BLaER1 treated with 17β-estradiol and CSF1 and Interleukin-3, amounts not matched to agents 10 nM and 100 nM (cell line): ENCODE measurements at regions not wholly inside any gene's neighbourhood (a gene's known extent, or its start where the extent isn't known, plus 50 kb on each side); places are given as distances from the start of the nearest gene placed in this dataset.

Source experiments
- H3K27ac ChIP-seq, 11 experiments: shearing (Covaris generic); formaldehyde crosslinking; 2 replicates each; pipeline ENCODE4 v1.8.1; 2022
- H3K27me3 ChIP-seq, 11 experiments: shearing (Covaris generic); formaldehyde crosslinking; 2 replicates each; pipeline ENCODE4 v1.8.1; 2022
- H3K36me3 ChIP-seq, 11 experiments: shearing (Covaris generic); formaldehyde crosslinking; 2 replicates each; pipeline ENCODE4 v1.8.1; 2022
- H3K4me1 ChIP-seq, 10 experiments: shearing (Covaris generic); formaldehyde crosslinking; 2 replicates each; pipeline ENCODE4 v1.8.1; 2022
- H3K4me2 ChIP-seq, 11 experiments: shearing (Covaris generic); formaldehyde crosslinking; 2 replicates each; pipeline ENCODE4 v1.8.1; 2022
- H3K4me3 ChIP-seq, 10 experiments: shearing (Covaris generic); formaldehyde crosslinking; 2 replicates each; pipeline ENCODE4 v1.8.1; 2022
- H3K9ac ChIP-seq, 11 experiments: shearing (Covaris generic); formaldehyde crosslinking; 2 replicates each; pipeline ENCODE4 v1.8.1; 2022
- H3K9me3 ChIP-seq, 11 experiments: shearing (Covaris generic); formaldehyde crosslinking; replicated peaks in 1 of 11; 2 replicates each; pipeline ENCODE4 v1.8.1; 2022
- H4K20me1 ChIP-seq, 11 experiments: shearing (Covaris generic); formaldehyde crosslinking; 2 replicates each; pipeline ENCODE4 v1.8.1; 2022
- Cebpa-rat ChIP-seq, 11 experiments: shearing (Covaris generic); IDR thresholded peaks; 2 replicates each; pipeline ENCODE4 v1.8.1; 2022

DNA sequence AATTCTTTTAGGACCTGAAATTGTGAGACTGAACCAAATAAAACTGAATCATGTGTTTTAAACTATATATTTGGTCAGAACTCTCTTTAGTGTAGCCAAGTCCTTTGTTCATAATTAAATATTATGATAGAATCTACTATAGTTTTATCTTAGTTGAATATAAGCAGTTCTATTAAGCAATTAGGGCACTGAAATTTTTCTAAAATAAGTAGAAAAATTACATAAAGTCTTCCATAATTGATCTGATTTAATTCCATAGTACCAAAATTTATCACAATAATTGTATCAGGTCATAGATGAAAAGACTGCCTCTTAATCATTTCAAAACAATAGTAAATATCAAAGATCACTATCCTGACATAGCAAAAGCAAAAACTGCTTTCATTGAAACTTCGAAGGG, 90.1 kb upstream of the BET1 start:
- peaks cover 0 to 6% (median 0%) of the 10 kb centered on the region in 10 experiments; a peak in 4 of 20 replicates for H3K4me1 ChIP-seq
- H3K4me3 ChIP-seq = no peak overlapping the region
- H3K9ac ChIP-seq = no peak overlapping the region
- no peaks in the 10 kb centered on the region for H3K36me3 ChIP-seq
- H3K27ac ChIP-seq = no peak overlapping the region
- no peak overlapping the region for H3K4me2 ChIP-seq
- no peak for TF ChIP-seq Cebpa-rat (IDR thresholded peaks at IDR 0.05)
- no peaks in the 10 kb centered on the region for H4K20me1 ChIP-seq
- H3K9me3 ChIP-seq = no peaks in the 10 kb centered on the region
- no peaks in the 10 kb centered on the region for H3K27me3 ChIP-seq

DNA sequence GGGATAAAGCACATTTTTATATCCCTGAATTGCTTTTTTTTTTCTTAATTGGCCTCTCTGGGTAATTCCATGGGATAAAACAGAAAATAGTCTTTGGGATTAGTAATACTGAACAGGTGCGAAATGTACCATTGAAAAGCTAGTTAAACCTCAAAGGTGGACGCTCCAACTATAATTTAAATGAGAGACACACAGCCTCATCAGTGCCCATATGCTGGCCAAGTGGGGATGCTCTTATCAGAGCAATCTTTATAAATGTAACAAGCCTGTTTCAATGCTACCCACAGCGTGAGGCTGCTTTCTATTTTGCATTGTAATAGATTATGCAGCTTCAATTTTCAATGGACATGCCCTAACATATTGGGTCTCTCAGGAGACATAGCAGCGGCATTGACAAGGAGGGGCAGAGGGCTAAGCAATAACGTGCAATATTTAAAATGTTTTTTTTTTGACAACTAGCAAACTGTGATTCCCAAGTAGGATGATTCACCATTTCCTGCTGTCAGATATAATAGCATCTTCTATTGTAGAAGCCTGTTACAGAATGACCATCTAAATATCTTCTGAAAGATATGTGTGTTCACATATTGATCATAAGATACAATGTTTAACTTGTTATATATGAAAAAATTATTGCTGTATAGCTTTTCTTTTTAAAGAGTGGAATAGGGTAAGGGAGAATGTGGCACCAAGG, 91.3 kb upstream of the BET1 start:
- H4K20me1 ChIP-seq = no peaks in the 10 kb centered on the region
- H3K4me2 ChIP-seq = no peak overlapping the region
- H3K4me1 ChIP-seq = no peaks in the 10 kb centered on the region
- no peak overlapping the region for H3K9ac ChIP-seq
- no peak overlapping the region for H3K4me3 ChIP-seq
- no peaks in the 10 kb centered on the region for H3K27me3 ChIP-seq
- no peak overlapping the region for H3K27ac ChIP-seq
- peaks cover 0 to 1% (median under 1%) of the 10 kb centered on the region in 11 experiments; a peak in 14 of 22 replicates for H3K9me3 ChIP-seq
- no peak for TF ChIP-seq Cebpa-rat (IDR thresholded peaks at IDR 0.05)
- no peaks in the 10 kb centered on the region for H3K36me3 ChIP-seq

DNA sequence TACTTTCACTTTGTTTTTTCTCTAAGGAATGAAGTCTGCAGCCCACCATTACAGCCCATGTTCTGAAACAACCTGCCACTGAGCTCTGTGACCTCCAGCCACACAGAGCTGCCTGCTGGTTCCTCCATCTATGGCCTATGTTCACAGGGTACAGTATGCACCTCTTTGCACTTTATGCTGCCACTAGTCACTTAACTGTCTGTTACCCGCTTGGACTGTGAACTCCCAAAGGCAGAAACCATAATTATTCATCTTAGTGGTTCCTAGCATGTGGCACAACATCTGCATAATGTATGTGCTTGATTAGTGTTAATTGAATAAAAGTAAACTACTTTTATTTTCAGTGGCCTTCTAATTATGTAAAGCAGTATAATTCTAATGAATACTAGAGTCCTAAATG, 95.5 kb upstream of the BET1 start:
- Histone ChIP-seq H3K36me3 (no peaks in the 10 kb centered on the region), H3K4me1 (no peaks in the 10 kb centered on the region), H3K27me3 (no peaks in the 10 kb centered on the region), H3K9ac (no peak overlapping the region), H3K9me3 (peaks cover 9 to 17% (median 13%) of the 10 kb centered on the region in 11 experiments; a peak in 21 of 22 replicates), H3K4me2 (no peak overlapping the region), H3K4me3 (no peak overlapping the region), H4K20me1 (no peaks in the 10 kb centered on the region), H3K27ac (no peak overlapping the region)
- TF ChIP-seq Cebpa-rat (IDR thresholded peaks at IDR 0.05) = no peak

DNA sequence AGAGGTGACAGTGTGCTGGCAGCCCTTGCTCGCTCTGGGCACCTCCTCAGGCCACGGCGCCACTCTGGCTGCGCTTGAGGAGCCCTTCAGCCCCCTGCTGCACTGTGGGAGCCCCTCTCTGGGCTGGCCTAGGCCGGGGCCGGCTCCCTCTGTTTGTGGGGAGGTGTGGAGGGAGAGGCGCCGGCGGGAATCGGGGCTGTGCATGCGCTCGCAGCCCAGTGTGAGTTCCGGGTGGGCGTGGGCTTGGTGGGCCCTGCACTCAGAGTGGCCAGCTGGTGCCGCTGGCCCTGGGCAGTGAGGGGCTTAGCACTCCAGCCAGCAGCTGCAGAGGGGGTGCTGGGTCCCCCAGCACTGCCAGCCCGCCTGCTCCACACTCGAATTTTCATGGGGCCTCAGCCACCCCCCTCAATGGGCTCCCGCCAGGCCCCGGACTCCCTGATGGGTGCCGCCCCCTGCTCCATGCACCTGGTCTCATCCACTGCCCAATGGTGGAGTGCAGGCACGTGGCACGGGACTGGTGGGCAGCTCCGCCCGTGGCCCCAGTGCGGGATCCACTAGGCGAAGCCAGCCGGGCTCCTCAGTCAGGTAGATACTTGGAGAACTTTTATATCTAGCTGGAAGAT, 96.7 kb upstream of the BET1 start:
- Histone ChIP-seq H4K20me1 (no peaks in the 10 kb centered on the region), H3K27ac (no peak overlapping the region), H3K27me3 (no peaks in the 10 kb centered on the region), H3K9me3 (peaks cover 9 to 17% (median 13%) of the 10 kb centered on the region in 11 experiments; a peak in 21 of 22 replicates), H3K4me2 (no peak overlapping the region), H3K4me3 (no peak overlapping the region), H3K9ac (no peak overlapping the region), H3K36me3 (no peaks in the 10 kb centered on the region), H3K4me1 (no peaks in the 10 kb centered on the region)
- TF ChIP-seq Cebpa-rat (IDR thresholded peaks at IDR 0.05) = no peak

DNA sequence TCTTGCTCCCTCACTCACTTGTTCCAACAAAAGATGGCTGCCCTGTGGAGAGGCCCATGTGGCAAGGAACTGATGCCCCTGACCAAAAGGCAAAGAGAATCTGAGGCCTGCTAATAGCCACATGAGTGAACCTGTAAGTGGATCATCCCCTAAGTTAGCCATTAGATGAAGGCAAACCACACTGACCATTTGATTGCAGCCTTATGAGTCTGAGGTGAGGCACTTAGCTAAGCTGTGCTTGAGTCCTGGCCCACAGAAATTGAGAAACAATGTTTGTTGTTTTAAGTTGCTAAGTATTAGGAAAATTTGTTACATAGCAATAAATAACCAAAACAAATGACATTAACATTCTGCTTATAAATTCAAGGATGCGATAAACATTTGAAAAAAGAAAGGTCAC, 100.1 kb upstream of the BET1 start:
- no peaks in the 10 kb centered on the region for H3K4me1 ChIP-seq
- no peaks in the 10 kb centered on the region for H3K27me3 ChIP-seq
- peaks cover 9 to 17% (median 13%) of the 10 kb centered on the region in 11 experiments; a peak in 21 of 22 replicates for H3K9me3 ChIP-seq
- no peak overlapping the region for H3K27ac ChIP-seq
- no peak overlapping the region for H3K9ac ChIP-seq
- no peak for TF ChIP-seq Cebpa-rat (IDR thresholded peaks at IDR 0.05)
- no peak overlapping the region for H3K4me3 ChIP-seq
- H3K36me3 ChIP-seq = no peaks in the 10 kb centered on the region
- H4K20me1 ChIP-seq = no peaks in the 10 kb centered on the region
- H3K4me2 ChIP-seq = no peak overlapping the region

- H3K9me3 ChIP-seq = no peaks in the 10 kb centered on the region
- TF ChIP-seq Cebpa-rat (IDR thresholded peaks at IDR 0.05) = no peak
- no peak overlapping the region for H3K4me3 ChIP-seq
- H3K36me3 ChIP-seq = no peaks in the 10 kb centered on the region
- H3K27ac ChIP-seq = no peak overlapping the region
- no peak overlapping the region for H3K9ac ChIP-seq
- H3K4me1 ChIP-seq = no peaks in the 10 kb centered on the region
- H3K4me2 ChIP-seq = no peak overlapping the region
- H3K27me3 ChIP-seq = no peaks in the 10 kb centered on the region
- no peaks in the 10 kb centered on the region for H4K20me1 ChIP-seq
Measured at GRCh38 chr7:94109556-94109955, 105.4 kb upstream of the BET1 start.

DNA sequence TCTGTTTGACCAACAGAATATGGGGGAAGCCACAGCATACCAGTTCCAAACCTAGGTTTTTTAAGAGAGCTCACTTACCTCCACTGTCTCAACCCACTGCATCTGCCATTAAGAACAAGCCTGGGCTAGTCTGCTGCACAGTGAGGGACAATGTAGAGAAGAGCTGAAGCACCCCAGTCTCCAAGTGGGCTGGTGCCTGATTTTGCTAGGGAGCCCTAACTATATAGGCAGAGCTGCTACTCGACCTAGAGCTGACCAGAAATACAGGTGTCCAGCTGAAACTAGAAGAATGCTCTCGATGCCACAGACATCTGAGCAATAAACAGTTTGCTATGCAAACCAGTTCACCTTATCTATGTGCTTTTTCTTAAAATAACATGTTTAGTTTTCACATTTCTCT, 106.9 kb upstream of the BET1 start:
- no peak for TF ChIP-seq Cebpa-rat (IDR thresholded peaks at IDR 0.05)
- Histone ChIP-seq H3K9me3 (no peaks in the 10 kb centered on the region), H3K4me1 (no peaks in the 10 kb centered on the region), H3K27me3 (no peaks in the 10 kb centered on the region), H3K4me2 (no peak overlapping the region), H3K36me3 (no peaks in the 10 kb centered on the region), H4K20me1 (no peaks in the 10 kb centered on the region), H3K9ac (no peak overlapping the region), H3K27ac (no peak overlapping the region), H3K4me3 (no peak overlapping the region)

GRCh38 chr7:94115316-94115715, 111.2 kb upstream of the BET1 start:
- H3K4me1 ChIP-seq = no peaks in the 10 kb centered on the region

GRCh38 chr7:94123136-94123535, 119.0 kb upstream of the BET1 start:
- Histone ChIP-seq H3K9ac (no peak overlapping the region), H3K4me1 (no peaks in the 10 kb centered on the region), H3K27me3 (no peaks in the 10 kb centered on the region), H4K20me1 (no peaks in the 10 kb centered on the region), H3K4me2 (no peak overlapping the region), H3K4me3 (no peak overlapping the region), H3K27ac (no peak overlapping the region), H3K9me3 (no peaks in the 10 kb centered on the region), H3K36me3 (no peaks in the 10 kb centered on the region)
- no peak for TF ChIP-seq Cebpa-rat (IDR thresholded peaks at IDR 0.05)

More at GRCh38 chr7:94115316-94115715, 111.2 kb upstream of the BET1 start:
- no peak overlapping the region for H3K9ac ChIP-seq
- H3K27ac ChIP-seq = no peak overlapping the region
- no peaks in the 10 kb centered on the region for H3K36me3 ChIP-seq
- H3K27me3 ChIP-seq = no peaks in the 10 kb centered on the region
- no peaks in the 10 kb centered on the region for H4K20me1 ChIP-seq
- no peak overlapping the region for H3K4me2 ChIP-seq
- no peaks in the 10 kb centered on the region for H3K9me3 ChIP-seq
- H3K4me3 ChIP-seq = no peak overlapping the region
- TF ChIP-seq Cebpa-rat (IDR thresholded peaks at IDR 0.05) = no peak

GRCh38 chr7:94127026-94127425, 122.9 kb upstream of the BET1 start:
- Histone ChIP-seq H3K4me3 (no peak overlapping the region), H3K9ac (no peak overlapping the region), H3K27me3 (no peaks in the 10 kb centered on the region), H3K27ac (no peak overlapping the region), H3K9me3 (no peaks in the 10 kb centered on the region), H3K4me1 (no peaks in the 10 kb centered on the region), H3K36me3 (no peaks in the 10 kb centered on the region), H4K20me1 (no peaks in the 10 kb centered on the region), H3K4me2 (no peak overlapping the region)
- TF ChIP-seq Cebpa-rat (IDR thresholded peaks at IDR 0.05) = no peak
